Stimulated activated CD8-positive, alpha-beta memory T cell treated with anti-CD3 and anti-CD28 coated beads, Interleukin-4, amount 100 ng/mL, for 1 hour (primary cell): ENCODE measurements at regions not wholly inside any gene's neighbourhood (a gene's known extent, or its start where the extent isn't known, plus 50 kb on each side); places are given as distances from the start of the nearest gene placed in this dataset.

ENCODE experiments used
- DNase-seq, 2 donors: peaks; one replicate each; pipeline ENCODE4 v3.0.0-alpha.2; 2020; ENCODE audit warnings: low read depth in 2 of 2, low spot score in 1 of 2

DNA sequence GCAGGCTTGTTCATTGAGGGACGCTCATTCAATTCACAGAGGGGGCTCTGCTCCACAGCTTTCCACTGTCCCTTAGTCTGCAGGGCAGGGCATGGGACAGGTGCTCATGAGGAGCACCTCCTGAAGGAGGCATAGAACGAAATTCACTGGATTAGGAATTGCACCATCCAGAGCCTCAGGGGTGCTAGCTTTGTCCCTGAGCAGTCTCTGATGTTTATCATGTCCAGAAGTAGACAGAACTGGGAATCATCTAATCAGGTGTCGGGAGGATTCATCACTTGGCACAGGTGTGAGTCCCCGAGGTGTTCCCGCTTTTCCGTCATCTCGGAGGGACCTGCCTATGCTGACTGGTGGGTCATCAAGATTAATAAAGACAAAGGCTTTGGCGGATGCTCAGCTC lies 321.4 kb downstream of the AJAP1 start:
- DNase-seq = no peak

GRCh38 chr1:4974981-4975685 lies 320.7 kb downstream of the AJAP1 start:
- no peak for DNase-seq

DNA sequence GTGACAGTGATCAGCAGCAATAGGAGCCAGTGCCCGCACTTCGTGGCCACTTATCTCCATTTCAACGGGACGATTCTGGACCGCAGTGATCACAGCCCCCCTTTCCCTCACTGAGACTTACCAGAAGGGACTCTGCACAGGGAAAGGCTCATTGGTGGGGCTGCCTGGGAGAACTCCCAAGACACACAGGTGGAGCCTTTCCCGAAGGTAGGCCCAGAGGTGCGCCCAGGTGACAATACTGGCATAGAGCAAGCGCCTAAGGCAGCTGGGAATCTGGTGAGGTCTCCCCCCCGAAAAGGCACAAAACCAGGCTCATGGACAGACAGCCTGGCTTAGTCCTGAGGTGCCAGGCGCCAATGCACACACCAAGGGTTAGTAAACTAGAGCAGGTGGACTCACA lies 318.9 kb downstream of the AJAP1 start:
- DNase-seq = no peak

GRCh38 chr1:4972761-4973320 lies 318.4 kb downstream of the AJAP1 start:
- no peak for DNase-seq

DNA sequence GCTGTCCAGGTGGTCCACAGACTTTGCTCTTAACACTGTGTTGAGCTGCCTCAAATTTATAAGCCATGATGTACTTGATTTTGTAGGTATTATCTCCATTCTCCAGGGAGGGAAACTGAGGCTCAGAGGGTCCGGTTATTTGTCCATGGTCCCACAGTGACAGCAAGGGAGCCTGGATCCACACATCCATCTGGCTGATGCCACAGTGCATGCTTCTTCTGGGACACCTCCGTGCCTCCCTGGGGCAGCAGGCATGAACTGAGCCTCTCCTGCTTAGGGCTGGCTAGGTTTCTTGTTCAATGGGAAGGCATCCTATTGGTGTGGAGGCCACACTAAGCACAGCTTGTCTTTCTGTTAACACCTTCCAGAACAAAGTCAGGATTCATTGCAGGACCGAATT lies 317.3 kb downstream of the AJAP1 start:
- no peak for DNase-seq

DNA sequence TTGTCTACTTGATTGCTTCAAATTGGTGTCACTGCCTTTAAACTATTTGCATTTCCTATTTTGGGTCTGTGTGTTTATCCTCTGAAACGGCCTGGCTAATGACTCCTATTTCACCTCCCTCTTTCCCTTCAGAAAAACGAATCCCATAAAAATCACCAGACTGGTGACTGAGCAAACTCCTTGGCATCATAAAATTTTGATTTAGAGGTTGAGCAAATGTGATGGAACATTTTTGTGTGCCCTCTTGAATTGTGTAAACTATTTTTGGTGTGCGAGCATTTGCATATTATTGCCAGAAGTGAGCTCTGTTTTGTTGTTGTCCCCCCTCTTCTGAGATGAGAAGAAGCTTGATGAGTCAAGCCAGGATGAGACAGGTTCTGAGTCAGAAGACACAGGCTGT lies 316.1 kb downstream of the AJAP1 start:
- DNase-seq = no peak

DNA sequence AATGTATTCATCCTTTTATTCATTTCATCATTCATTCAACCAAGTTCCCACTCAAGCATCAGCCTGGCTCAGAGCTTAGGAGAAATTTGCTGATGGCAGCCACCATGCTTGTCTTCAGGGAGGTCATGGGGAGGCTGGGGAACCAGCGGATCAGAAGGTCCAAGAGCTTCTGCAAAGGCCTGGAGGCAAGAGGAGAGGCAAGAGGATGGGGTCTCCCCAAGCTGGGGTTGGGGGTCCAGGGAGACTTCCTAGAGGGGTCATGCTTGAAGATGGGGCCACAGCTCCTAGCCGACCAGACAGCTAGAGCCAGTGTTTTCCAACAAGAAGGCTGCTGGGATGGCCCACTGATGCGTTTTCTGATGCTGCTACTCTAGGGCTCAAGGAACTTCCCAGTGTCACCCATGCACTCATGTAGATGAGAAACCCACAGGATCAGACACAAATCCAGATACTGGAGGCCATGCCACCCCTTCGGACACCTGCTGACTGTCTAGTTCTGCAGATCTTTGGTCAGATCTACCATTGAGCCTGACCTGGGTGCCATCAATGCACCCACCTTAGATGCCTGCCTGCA lies 315.2 kb downstream of the AJAP1 start:
- no peak for DNase-seq

GRCh38 chr1:4965346-4966075 lies 311.1 kb downstream of the AJAP1 start:
- no peak for DNase-seq

DNA sequence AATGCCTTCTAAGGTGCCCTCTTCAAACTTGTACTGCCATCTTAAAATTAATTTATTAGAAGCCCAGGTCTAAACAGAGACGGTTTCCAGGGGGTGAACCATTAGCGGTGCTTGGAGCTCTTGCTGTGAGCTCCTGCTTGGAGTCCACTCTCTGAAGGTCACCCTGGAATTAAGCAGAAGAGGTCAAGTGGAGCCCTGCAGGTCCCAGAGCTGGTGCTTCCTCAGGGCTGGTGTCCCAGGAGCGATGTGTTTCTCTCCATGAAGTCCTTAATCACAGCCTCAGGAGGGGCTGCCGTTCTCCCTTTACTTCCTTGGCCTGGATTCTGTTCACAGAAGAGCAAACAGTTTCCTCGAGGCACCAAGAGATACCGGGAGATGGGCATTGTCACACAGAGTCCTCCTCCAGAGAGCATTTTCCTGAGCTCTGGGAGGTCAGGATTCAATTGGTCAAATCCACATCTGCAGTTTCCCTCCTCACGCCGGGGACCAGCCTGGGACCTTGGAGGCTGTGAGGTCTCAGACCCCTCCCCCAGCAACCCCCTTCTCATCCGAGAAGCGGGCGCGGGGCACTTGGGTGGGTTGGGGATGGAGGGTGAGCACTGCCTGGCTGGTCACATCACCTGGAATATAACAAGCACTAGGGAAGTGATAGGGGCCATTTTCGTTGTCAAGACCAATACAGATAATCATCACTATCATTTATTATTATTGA lies 310.4 kb downstream of the AJAP1 start:
- no peak for DNase-seq

- no peak for DNase-seq
These were observed 308.8 kb downstream of the AJAP1 start for GRCh38 chr1:4963251-4963650.

DNA sequence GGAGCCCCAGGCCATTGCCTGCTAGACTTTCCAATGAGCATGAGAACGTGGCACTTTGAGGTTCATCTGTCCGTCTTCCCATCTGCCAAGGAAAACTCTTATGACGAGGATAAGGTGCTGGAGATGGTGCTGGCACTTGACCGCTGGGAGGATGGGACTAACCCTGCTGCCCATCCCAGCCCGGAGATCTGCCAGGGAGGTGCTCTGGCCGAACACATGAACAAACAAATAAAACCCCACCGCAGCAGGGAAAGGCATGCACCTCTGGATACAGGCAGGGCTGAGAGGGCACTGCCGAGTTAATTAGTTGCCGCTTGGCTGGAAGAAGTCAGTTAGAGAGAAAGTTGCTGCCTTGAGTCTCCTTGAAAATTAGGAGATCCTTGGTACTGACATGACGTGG lies 308.4 kb downstream of the AJAP1 start:
- DNase-seq = no peak

- DNase-seq = no peak
These were observed 307.7 kb downstream of the AJAP1 start for GRCh38 chr1:4961935-4962645.

GRCh38 chr1:4960782-4961475 lies 306.5 kb downstream of the AJAP1 start:
- DNase-seq = no peak

DNA sequence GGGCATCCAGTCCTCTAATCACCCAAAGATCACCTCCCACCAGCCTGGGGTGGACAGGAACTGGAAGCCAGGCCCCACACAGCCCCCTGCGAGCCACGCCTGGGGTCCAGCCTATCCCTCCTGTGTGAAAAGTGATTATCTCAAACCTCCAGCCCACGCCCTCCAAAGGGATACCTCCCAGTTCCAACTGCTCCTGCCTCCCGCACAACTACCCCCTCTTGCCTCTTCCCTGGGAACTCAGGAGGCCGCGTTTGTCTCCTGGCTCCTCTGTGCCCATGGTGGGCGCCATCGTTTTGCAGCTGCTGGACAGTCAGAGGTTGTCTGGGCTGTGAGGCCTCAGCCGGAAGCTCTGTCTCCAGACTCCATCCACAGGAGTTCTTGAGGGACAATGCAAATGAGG lies 305.9 kb downstream of the AJAP1 start:
- no peak for DNase-seq

- no peak for DNase-seq
These were observed 304.8 kb downstream of the AJAP1 start for GRCh38 chr1:4959216-4959615.

GRCh38 chr1:4957027-4957426 lies 302.6 kb downstream of the AJAP1 start:
- DNase-seq = no peak

DNA sequence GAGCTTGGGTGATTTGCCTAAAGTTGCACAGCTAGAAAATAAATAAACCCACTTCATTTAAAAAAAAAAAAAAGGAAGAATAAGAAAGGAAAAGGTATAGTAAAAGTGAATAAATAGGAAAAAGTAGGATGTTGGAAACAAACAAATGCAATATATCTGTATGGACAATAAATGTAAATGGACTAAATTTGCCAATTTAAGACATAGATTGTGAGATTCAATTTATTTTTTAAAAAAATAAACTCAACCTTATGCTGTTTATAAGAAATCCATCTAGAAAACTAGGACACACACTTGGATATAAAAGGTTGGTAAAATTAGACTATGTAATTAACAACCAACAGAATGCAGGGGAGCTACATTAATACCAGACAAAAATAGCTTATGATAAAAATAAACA lies 300.0 kb downstream of the AJAP1 start:
- no peak for DNase-seq

DNA sequence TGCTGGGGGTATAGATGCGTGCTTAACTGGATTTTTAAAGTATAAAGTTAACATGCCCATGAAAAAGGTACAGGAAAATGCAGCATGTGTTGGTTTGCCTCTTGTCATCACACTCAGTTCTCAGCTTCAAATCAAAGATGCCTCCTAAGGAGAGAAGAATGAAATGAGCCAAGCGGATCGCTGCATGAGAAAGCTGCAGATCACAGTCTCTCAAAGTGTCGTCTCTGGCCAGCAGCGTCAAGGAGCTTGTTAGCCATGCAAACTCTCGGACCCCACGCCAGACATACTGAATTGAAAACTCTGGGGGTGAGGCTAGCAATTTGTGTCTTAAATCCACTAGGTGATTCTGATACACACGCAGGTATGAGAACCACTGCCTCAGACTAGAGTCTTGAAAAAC lies 297.2 kb downstream of the AJAP1 start:
- no peak for DNase-seq

DNA sequence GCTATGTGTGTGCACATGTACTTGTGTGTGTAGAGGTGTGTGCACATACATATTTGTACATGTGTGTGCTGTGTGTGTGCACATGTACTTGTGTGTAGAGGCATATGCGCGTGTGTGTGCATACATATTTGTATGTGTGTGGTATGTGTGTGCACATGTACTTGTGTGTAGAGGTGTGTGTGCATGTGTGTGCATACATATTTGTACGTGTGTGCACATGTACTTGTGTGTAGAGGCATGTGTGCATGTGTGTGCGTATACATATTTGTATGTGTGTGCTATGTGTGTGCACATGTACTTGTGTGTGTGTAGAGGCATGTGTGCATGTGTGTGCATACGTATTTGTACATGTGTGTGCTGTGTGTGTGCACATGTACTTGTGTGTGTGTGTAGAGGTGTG lies 291.9 kb downstream of the AJAP1 start:
- no peak for DNase-seq

DNA sequence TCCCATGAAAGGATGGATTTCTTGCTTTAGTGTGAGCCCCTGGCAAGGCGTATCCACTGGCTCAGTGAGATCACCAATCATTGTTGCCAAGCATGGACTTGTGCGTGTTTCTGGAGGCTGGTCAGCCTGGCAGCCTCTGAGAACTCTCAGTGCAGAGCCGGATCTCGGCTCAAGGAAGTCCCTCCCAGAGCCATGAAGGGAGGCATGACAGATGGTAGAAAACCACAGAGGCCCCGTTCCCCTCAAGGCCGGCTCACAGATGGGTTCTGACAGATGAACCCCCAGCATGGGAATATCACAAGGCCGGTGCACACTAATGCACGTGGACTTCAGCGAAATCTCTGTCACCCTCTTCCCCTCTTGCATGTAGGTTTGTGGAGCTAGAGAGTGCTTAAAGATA lies 290.5 kb downstream of the AJAP1 start:
- DNase-seq = no peak
